Mesodermal cell (in vitro differentiated cells): ENCODE measurements at regions not wholly inside any gene's neighbourhood (a gene's known extent, or its start where the extent isn't known, plus 50 kb on each side); places are given as distances from the start of the nearest gene placed in this dataset.

Experiments used
- H3K27ac ChIP-seq: 2 replicates; pipeline ENCODE4 v1.7.0; 2013; ENCODE audit warnings: mild to moderate bottlenecking, low read depth, low read length, moderate library complexity; ENCODE audit not compliant: severe bottlenecking
- H3K36me3 ChIP-seq: 2 replicates; pipeline ENCODE4 v1.7.1; 2013; ENCODE audit warnings: mild to moderate bottlenecking, low read length, moderate library complexity; ENCODE audit not compliant: control insufficient read depth, insufficient read depth
- H3K4me1 ChIP-seq: one replicate; pipeline ENCODE4 v1.7.1; 2013; ENCODE audit warnings: mild to moderate bottlenecking, low read length; ENCODE audit not compliant: insufficient read depth, control insufficient read depth, poor library complexity, severe bottlenecking
- H3K4me3 ChIP-seq: 2 replicates; pipeline ENCODE4 v1.7.0; 2013; ENCODE audit warnings: low read length, control low read depth, mild to moderate bottlenecking; ENCODE audit not compliant: insufficient read depth, poor library complexity, severe bottlenecking; ENCODE audit errors: extremely low read depth
- H3K9me3 ChIP-seq: 2 replicates; pipeline ENCODE4 v1.7.1; 2013; ENCODE audit warnings: mild to moderate bottlenecking, low read length, moderate library complexity; ENCODE audit not compliant: control insufficient read depth
- WGBS, 2 experiments: methylation state at CpG; one replicate each; pipeline ENCODE4 v1.1.5; 2013; ENCODE audit warnings: missing lambda C conversion rate in 2 of 2; ENCODE audit not compliant: insufficient coverage in 2 of 2; 5-methylcytosine and 5-hydroxymethylcytosine counted together

GRCh38 chr3:127358641-127359040, 70.8 kb upstream of the PRR20G start:
- Histone ChIP-seq H3K4me1 (no peaks in the 10 kb centered on the region), H3K4me3 (no peak overlapping the region), H3K27ac (no peak overlapping the region), H3K36me3 (no peaks in the 10 kb centered on the region), H3K9me3 (peaks cover 8% of the 10 kb centered on the region)
- WGBS, 2 experiments: 84 to 87% methylated on average over 5 to 6 of the region's 6 CpGs

GRCh38 chr3:127356381-127356780, 68.5 kb upstream of the PRR20G start:
- H3K27ac ChIP-seq: no peak overlapping the region
- H3K36me3 ChIP-seq: no peaks in the 10 kb centered on the region
- H3K9me3 ChIP-seq: peaks cover 8% of the 10 kb centered on the region
- no peak overlapping the region for H3K4me3 ChIP-seq
- no peaks in the 10 kb centered on the region for H3K4me1 ChIP-seq
- whole genome bisulfite sequencing, 2 experiments: 74 to 83% methylated on average over 2 of the region's 2 CpGs

GRCh38 chr3:127354761-127355160, 66.9 kb upstream of the PRR20G start:
- WGBS, 2 experiments: 66 to 79% methylated on average over 3 of the region's 3 CpGs
- Histone ChIP-seq H3K27ac (no peak overlapping the region), H3K9me3 (peaks cover 8% of the 10 kb centered on the region), H3K4me3 (no peak overlapping the region), H3K36me3 (no peaks in the 10 kb centered on the region), H3K4me1 (no peaks in the 10 kb centered on the region)

GRCh38 chr3:127352612-127353011, 64.8 kb upstream of the PRR20G start:
- Histone ChIP-seq H3K4me3 (no peak overlapping the region), H3K9me3 (peaks cover 8% of the 10 kb centered on the region), H3K36me3 (no peaks in the 10 kb centered on the region), H3K27ac (no peak overlapping the region), H3K4me1 (no peaks in the 10 kb centered on the region)
- 67% methylated on average over 1 of the region's 4 CpGs; no CpG with 5 or more reads in 1 of the 2 experiments for WGBS, 2 experiments

- no peaks in the 10 kb centered on the region for H3K36me3 ChIP-seq
- no peak overlapping the region for H3K4me3 ChIP-seq
- no peak overlapping the region for H3K27ac ChIP-seq
- H3K9me3 ChIP-seq: peaks cover 5% of the 10 kb centered on the region
- WGBS, 2 experiments: 93% methylated on average over 9 to 11 of the region's 12 CpGs
- H3K4me1 ChIP-seq: no peaks in the 10 kb centered on the region
Measured at GRCh38 chr3:127351775-127352350, 64.0 kb upstream of the PRR20G start.

GRCh38 chr3:127351321-127351720, 63.5 kb upstream of the PRR20G start:
- H3K4me3 ChIP-seq: no peak overlapping the region
- no peaks in the 10 kb centered on the region for H3K9me3 ChIP-seq
- H3K36me3 ChIP-seq: no peaks in the 10 kb centered on the region
- H3K4me1 ChIP-seq: no peaks in the 10 kb centered on the region
- H3K27ac ChIP-seq: no peak overlapping the region
- WGBS, 2 experiments: 80 to 83% methylated on average over 10 of the region's 10 CpGs

- Histone ChIP-seq H3K27ac (no peak overlapping the region), H3K9me3 (no peaks in the 10 kb centered on the region), H3K36me3 (no peaks in the 10 kb centered on the region), H3K4me1 (no peaks in the 10 kb centered on the region), H3K4me3 (no peak overlapping the region)
- WGBS, 2 experiments: 87 to 94% methylated on average over 26 to 27 of the region's 28 CpGs
Measured at GRCh38 chr3:127350172-127351050, 62.6 kb upstream of the PRR20G start.

- Histone ChIP-seq H3K4me3 (no peak overlapping the region), H3K9me3 (no peaks in the 10 kb centered on the region), H3K27ac (no peak overlapping the region), H3K36me3 (no peaks in the 10 kb centered on the region), H3K4me1 (no peaks in the 10 kb centered on the region)
- WGBS, 2 experiments: 87 to 91% methylated on average over 18 to 19 of the region's 19 CpGs
Measured at GRCh38 chr3:127349501-127350171, 61.8 kb upstream of the PRR20G start.

- 52 to 54% methylated on average over 9 of the region's 9 CpGs for WGBS, 2 experiments
- Histone ChIP-seq H3K4me1 (no peaks in the 10 kb centered on the region), H3K4me3 (no peak overlapping the region), H3K9me3 (no peaks in the 10 kb centered on the region), H3K36me3 (no peaks in the 10 kb centered on the region), H3K27ac (no peak overlapping the region)
Measured at GRCh38 chr3:127342735-127343134, 54.9 kb upstream of the PRR20G start.

GRCh38 chr3:127339928-127340861, 52.3 kb upstream of the PRR20G start:
- Histone ChIP-seq H3K4me3 (no peak overlapping the region), H3K36me3 (no peaks in the 10 kb centered on the region), H3K4me1 (no peaks in the 10 kb centered on the region), H3K27ac (no peak overlapping the region), H3K9me3 (no peaks in the 10 kb centered on the region)
- WGBS, 2 experiments: 72 to 85% methylated on average over 13 to 15 of the region's 20 CpGs
